Lower leg skin (tissue), 3 donors: ENCODE measurements at regions not wholly inside any gene's neighbourhood (a gene's known extent, or its start where the extent isn't known, plus 50 kb on each side); places are given as distances from the start of the nearest gene placed in this dataset.

Experiments
- CTCF ChIP-seq, 3 donors: fragments of 450-650 bp; IDR thresholded peaks; one replicate each; pipeline ENCODE4 v1.5.1; 2016; ENCODE audit warnings: antibody characterized with exemption in 3 of 3, mild to moderate bottlenecking in 3 of 3, moderate library complexity in 2 of 3
- POLR2A ChIP-seq, 2 donors: fragments of 450-650 bp; IDR thresholded peaks; one replicate each; pipeline ENCODE4 v1.6.1; 2016 to 2017; ENCODE audit warnings: antibody characterized with exemption in 2 of 2, mild to moderate bottlenecking in 1 of 2, moderate library complexity in 1 of 2

GRCh38 chr15:66996094-66996493 is 69.3 kb upstream of the SMAD3 start:
- TF ChIP-seq CTCF (IDR thresholded peaks at IDR 0.05): no peak
- TF ChIP-seq POLR2A (IDR thresholded peaks at IDR 0.05): no peak
